Parathyroid adenoma (tissue), 2 donors: ENCODE measurements at regions not wholly inside any gene's neighbourhood (a gene's known extent, or its start where the extent isn't known, plus 50 kb on each side); places are given as distances from the start of the nearest gene placed in this dataset.

ENCODE experiments used
- H2AFZ ChIP-seq: fragments of 300-600 bp; sonication (generic); one replicate; pipeline ENCODE4 v1.7.0; 2017; ENCODE audit warnings: antibody characterized with exemption, mild to moderate bottlenecking
- H3K27ac ChIP-seq: fragments of 300-600 bp; sonication (generic); one replicate; pipeline ENCODE4 v1.7.0; 2017
- H3K27me3 ChIP-seq: fragments of 300-600 bp; sonication (generic); one replicate; pipeline ENCODE4 v1.7.0; 2017; ENCODE audit warnings: low read length; ENCODE audit not compliant: control insufficient read depth, insufficient read depth
- H3K36me3 ChIP-seq: fragments of 300-600 bp; sonication (generic); one replicate; pipeline ENCODE4 v1.7.0; 2017; ENCODE audit warnings: low read length; ENCODE audit not compliant: control insufficient read depth, insufficient read depth
- H3K4me1 ChIP-seq: fragments of 300-600 bp; sonication (generic); one replicate; pipeline ENCODE4 v1.7.0; 2017; ENCODE audit warnings: control low read depth
- H3K4me2 ChIP-seq: fragments of 300-600 bp; sonication (generic); one replicate; pipeline ENCODE4 v1.7.0; 2017; ENCODE audit warnings: low read length
- H3K4me3 ChIP-seq: fragments of 300-600 bp; sonication (generic); one replicate; pipeline ENCODE4 v1.7.0; 2017; ENCODE audit warnings: low read depth, low read length
- H3K79me2 ChIP-seq: fragments of 300-600 bp; sonication (generic); one replicate; pipeline ENCODE4 v1.7.0; 2017; ENCODE audit warnings: control low read depth
- H3K9ac ChIP-seq: fragments of 300-600 bp; sonication (generic); one replicate; pipeline ENCODE4 v1.7.0; 2017; ENCODE audit warnings: mild to moderate bottlenecking
- H3K9me3 ChIP-seq: fragments of 300-600 bp; sonication (generic); one replicate; pipeline ENCODE4 v1.7.0; 2017; ENCODE audit warnings: low read length; ENCODE audit not compliant: control insufficient read depth
- TF ChIP-seq, protein P1 (sequence below): fragments of 300-600 bp; sonication (generic); IDR thresholded peaks from one replicate; pipeline ENCODE4 v1.7.0; 2017; ENCODE audit warnings: antibody characterized with exemption, mild to moderate bottlenecking
- donor health status: primary hyperparathyroidism.

DNA sequence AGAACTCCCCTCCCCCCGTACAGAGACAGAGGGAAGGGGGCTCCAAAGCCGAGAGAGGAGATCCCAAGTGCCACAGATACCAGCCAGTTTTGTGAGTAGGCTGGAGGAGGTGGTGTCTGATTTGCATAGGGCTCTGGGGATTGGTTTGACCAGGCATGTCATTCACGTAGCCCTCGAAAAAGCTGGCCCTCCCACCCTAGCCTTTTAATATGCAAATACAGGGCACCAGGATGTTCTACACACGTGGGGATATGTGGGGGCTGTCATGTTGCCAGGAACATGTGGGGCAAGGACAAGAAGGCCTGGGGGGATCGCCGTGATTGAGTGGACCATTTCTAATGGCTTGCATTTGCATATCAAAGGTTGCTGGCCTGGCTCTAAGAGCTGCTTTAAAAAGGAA lies 272.9 kb downstream of the PPP1R2C start:
- no peaks in the 10 kb centered on the region for H3K4me1 ChIP-seq
- H3K27ac ChIP-seq, result no peak overlapping the region
- TF ChIP-seq, protein P1, sequence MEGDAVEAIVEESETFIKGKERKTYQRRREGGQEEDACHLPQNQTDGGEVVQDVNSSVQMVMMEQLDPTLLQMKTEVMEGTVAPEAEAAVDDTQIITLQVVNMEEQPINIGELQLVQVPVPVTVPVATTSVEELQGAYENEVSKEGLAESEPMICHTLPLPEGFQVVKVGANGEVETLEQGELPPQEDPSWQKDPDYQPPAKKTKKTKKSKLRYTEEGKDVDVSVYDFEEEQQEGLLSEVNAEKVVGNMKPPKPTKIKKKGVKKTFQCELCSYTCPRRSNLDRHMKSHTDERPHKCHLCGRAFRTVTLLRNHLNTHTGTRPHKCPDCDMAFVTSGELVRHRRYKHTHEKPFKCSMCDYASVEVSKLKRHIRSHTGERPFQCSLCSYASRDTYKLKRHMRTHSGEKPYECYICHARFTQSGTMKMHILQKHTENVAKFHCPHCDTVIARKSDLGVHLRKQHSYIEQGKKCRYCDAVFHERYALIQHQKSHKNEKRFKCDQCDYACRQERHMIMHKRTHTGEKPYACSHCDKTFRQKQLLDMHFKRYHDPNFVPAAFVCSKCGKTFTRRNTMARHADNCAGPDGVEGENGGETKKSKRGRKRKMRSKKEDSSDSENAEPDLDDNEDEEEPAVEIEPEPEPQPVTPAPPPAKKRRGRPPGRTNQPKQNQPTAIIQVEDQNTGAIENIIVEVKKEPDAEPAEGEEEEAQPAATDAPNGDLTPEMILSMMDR, result no peak
- no peak overlapping the region for H3K4me2 ChIP-seq
- no peaks in the 10 kb centered on the region for H3K79me2 ChIP-seq
- H3K9ac ChIP-seq, result no peak overlapping the region
- H2AFZ ChIP-seq, result no peak overlapping the region
- H3K36me3 ChIP-seq, result no peaks in the 10 kb centered on the region
- no peaks in the 10 kb centered on the region for H3K27me3 ChIP-seq
- no peaks in the 10 kb centered on the region for H3K9me3 ChIP-seq
- no peak overlapping the region for H3K4me3 ChIP-seq

DNA sequence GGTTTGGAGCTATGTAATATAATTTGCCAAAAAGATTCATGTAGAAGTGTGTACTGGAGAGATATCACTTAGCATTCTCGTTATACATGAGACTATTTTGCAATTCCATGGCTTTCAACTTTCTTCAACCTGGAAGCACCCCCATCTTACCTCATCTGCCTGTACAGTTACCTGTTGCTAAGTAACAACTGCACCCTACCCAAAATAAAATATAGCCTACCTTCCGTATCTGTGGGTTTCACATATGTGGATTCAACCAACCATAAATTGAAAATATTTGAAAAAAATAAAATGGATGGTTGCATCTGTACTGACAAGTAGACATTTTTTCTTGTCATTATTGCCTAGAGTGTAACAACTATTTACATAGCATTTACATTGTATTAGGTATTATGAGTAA lies 278.3 kb downstream of the PPP1R2C start:
- TF ChIP-seq, protein P1, result no peak
- Histone ChIP-seq H3K4me1 (no peaks in the 10 kb centered on the region), H3K4me2 (no peak overlapping the region), H3K36me3 (no peaks in the 10 kb centered on the region), H3K9ac (no peak overlapping the region), H3K9me3 (no peaks in the 10 kb centered on the region), H3K4me3 (no peak overlapping the region), H3K79me2 (no peaks in the 10 kb centered on the region), H3K27ac (no peak overlapping the region), H3K27me3 (no peaks in the 10 kb centered on the region), H2AFZ (no peak overlapping the region)

DNA sequence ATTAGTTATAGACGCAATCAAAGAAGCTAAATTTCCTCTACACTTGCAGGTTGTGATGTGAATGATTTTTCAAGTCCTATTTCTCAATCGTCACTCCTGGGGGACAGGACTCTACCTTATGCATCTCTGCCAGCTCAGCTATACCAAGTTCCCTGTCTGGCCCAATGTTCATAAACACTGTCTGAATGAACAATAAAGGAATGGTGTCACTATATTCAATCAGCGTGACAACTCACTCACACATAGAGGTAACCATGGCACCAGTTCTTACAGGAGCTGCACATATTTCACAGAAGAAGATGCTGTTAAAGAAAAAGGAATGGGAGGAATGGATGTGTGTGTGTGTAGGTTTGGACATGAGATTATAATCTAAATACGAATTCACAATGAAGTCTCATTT lies 280.6 kb downstream of the PPP1R2C start:
- H3K9me3 ChIP-seq, result no peaks in the 10 kb centered on the region
- H3K27ac ChIP-seq, result no peak overlapping the region
- H3K36me3 ChIP-seq, result no peaks in the 10 kb centered on the region
- no peaks in the 10 kb centered on the region for H3K4me1 ChIP-seq
- TF ChIP-seq, protein P1, result no peak
- no peaks in the 10 kb centered on the region for H3K79me2 ChIP-seq
- H3K4me3 ChIP-seq, result no peak overlapping the region
- H3K4me2 ChIP-seq, result no peak overlapping the region
- no peaks in the 10 kb centered on the region for H3K27me3 ChIP-seq
- H3K9ac ChIP-seq, result no peak overlapping the region
- H2AFZ ChIP-seq, result no peak overlapping the region

DNA sequence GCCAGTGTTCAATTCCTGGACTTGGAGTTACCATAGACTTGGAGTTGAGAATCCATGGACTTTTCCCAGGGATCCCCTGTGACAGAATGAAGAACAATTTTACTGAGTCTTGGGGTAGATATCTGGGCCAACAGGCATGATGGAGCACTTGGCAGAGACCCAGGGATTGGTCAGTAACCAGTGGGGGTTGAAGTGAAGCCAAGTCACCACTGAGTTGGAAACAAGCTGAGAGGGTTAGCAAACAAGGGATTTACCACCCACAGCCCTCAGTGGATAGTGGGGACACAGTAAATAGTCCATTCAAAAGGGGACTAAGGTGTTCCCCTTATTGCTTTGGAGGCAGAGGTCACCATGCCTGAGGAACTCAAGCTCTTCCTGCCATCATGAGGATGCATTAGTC lies 281.7 kb downstream of the PPP1R2C start:
- H3K4me3 ChIP-seq, result no peak overlapping the region
- TF ChIP-seq, protein P1, result no peak
- H3K79me2 ChIP-seq, result no peaks in the 10 kb centered on the region
- no peaks in the 10 kb centered on the region for H3K27me3 ChIP-seq
- no peak overlapping the region for H3K4me2 ChIP-seq
- H3K36me3 ChIP-seq, result no peaks in the 10 kb centered on the region
- H3K27ac ChIP-seq, result no peak overlapping the region
- H3K9me3 ChIP-seq, result no peaks in the 10 kb centered on the region
- H3K4me1 ChIP-seq, result no peaks in the 10 kb centered on the region
- no peak overlapping the region for H2AFZ ChIP-seq
- H3K9ac ChIP-seq, result no peak overlapping the region

DNA sequence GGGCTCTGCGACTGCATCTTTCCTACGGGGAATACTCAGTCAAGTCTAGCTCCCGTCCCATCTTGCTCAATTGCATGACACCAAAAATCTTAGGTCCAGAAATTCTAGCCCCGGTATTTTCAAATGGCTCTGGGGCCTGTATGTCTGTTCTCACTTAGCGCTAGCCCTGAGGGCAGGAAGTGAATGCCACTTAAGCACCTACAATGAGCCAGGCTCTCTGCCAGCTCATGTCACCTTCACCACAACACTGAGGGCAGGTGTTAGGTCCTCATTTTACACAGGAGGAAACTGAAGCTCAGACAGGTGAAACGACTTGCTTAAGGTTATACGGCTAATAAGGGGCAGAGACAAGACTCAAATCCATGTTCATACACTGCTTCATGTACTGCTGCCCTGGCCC lies 282.8 kb downstream of the PPP1R2C start:
- TF ChIP-seq, protein P1, result no peak
- Histone ChIP-seq H3K27me3 (no peaks in the 10 kb centered on the region), H3K4me3 (no peak overlapping the region)

More for the DNA sequence above, 282.8 kb downstream of the PPP1R2C start:
- no peaks in the 10 kb centered on the region for H3K4me1 ChIP-seq
- no peaks in the 10 kb centered on the region for H3K36me3 ChIP-seq
- H3K9me3 ChIP-seq, result no peaks in the 10 kb centered on the region
- H3K27ac ChIP-seq, result no peak overlapping the region
- no peaks in the 10 kb centered on the region for H3K79me2 ChIP-seq
- H3K4me2 ChIP-seq, result no peak overlapping the region
- no peak overlapping the region for H2AFZ ChIP-seq
- no peak overlapping the region for H3K9ac ChIP-seq
